ENCODE measurements at regions not wholly inside any gene's neighbourhood (a gene's known extent, or its start where the extent isn't known, plus 50 kb on each side); places are given as distances from the start of the nearest gene placed in this dataset.
"Not testable (repeated sequence)": the region's sequence is repeated elsewhere in the genome, so short reads cannot be mapped to it uniquely, and the experiment has no call there.

DNA sequence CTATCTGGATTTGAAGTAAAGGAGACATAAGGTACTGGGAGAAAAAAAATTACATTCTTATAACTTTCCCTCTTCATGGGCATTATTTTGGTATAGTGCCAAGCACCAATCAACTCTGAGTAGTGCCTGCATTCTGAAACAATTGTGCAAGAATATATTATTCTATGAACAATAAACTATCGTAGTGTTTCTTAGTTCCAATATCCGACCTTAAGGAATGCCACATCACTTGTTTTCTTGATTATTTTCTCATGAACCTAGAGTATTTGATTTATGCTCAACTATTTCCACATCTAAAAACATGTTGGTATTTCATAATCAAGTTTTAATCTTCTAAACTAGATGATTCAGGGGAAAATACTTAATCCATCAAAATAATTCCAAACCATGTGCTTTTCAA, 294.4 kb upstream of the TBX18 start:
- H4K20me1 ChIP-seq (ENCODE audit: control insufficient read depth, insufficient read depth, low read depth, low read length) = no peaks in the 10 kb centered on the region
- no peaks in the 10 kb centered on the region for H3K4me1 ChIP-seq (ENCODE audit: control insufficient read depth, low read length)
- no peaks in the 10 kb centered on the region for H3K9me3 ChIP-seq (ENCODE audit: control insufficient read depth, insufficient read depth, low read length)
- no peak overlapping the region for H3K4me2 ChIP-seq (ENCODE audit: low read length)
- no peaks in the 10 kb centered on the region for H3K9me2 ChIP-seq (replicated peaks; ENCODE audit: control insufficient read depth, low read length)
- H3K27ac ChIP-seq (ENCODE audit: low read depth, low read length) = no peak overlapping the region
- H3K4me3 ChIP-seq (ENCODE audit: low read length) = no peak overlapping the region
- TF ChIP-seq EZH2phosphoT487 (IDR thresholded peaks at IDR 0.05; ENCODE audit: borderline replicate concordance, low read length) = no peak
- TF ChIP-seq, protein P1, sequence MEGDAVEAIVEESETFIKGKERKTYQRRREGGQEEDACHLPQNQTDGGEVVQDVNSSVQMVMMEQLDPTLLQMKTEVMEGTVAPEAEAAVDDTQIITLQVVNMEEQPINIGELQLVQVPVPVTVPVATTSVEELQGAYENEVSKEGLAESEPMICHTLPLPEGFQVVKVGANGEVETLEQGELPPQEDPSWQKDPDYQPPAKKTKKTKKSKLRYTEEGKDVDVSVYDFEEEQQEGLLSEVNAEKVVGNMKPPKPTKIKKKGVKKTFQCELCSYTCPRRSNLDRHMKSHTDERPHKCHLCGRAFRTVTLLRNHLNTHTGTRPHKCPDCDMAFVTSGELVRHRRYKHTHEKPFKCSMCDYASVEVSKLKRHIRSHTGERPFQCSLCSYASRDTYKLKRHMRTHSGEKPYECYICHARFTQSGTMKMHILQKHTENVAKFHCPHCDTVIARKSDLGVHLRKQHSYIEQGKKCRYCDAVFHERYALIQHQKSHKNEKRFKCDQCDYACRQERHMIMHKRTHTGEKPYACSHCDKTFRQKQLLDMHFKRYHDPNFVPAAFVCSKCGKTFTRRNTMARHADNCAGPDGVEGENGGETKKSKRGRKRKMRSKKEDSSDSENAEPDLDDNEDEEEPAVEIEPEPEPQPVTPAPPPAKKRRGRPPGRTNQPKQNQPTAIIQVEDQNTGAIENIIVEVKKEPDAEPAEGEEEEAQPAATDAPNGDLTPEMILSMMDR (IDR thresholded peaks at IDR 0.05; ENCODE audit: low read depth, low read length, poor library complexity, severe bottlenecking) = no peak
- H3K79me2 ChIP-seq (ENCODE audit: control insufficient read depth, low read length) = no peaks in the 10 kb centered on the region
- no peaks in the 10 kb centered on the region for H3F3A ChIP-seq (ENCODE audit: control insufficient read depth, insufficient read depth)
- no peaks in the 10 kb centered on the region for H3K27me3 ChIP-seq (ENCODE audit: control insufficient read depth, low read length)
- H3K36me3 ChIP-seq (ENCODE audit: control insufficient read depth, low read length) = no peaks in the 10 kb centered on the region

DNA sequence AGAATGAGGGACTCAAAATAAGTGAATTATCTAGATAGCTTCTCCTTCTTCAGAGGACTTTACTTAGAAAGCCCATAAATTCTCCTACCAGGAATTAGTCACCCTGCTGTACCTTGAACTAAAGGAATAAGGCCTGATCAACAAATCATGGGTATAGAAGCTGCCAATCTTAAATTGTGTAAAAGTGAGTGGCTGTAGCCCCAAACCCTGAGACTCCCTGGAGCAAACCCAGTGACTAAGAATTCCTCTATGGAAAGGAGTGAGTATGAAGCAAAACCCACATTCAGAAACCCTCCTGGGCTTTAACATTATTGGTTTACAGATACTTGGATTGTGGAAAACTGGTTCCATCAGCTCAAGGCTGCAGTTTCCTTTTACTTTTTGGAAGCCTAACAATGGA, 285.8 kb upstream of the TBX18 start:
- H3K36me3 ChIP-seq (ENCODE audit: control insufficient read depth, low read length) = no peaks in the 10 kb centered on the region

DNA sequence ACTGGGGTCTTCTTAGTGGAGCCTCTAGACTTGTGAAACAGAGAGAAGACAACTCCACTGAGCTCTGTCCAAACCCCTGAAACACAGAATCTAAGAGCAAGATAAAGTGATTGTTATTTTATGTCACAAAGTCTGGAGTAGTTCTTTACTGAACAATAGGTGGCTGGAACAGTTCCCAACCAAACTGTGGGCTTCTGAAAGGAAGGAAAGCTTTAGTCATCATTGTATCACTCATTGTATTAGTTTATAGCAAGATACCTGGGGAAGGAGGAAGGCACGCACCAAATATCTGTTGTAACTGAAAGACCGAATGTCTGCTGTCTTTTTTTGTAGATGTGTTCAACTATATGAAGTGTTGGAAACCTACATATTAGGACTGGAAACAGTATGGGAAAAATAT, 284.9 kb upstream of the TBX18 start:
- H3K27me3 ChIP-seq (ENCODE audit: control insufficient read depth, low read length) = no peaks in the 10 kb centered on the region
- no peaks in the 10 kb centered on the region for H3K9me2 ChIP-seq (replicated peaks; ENCODE audit: control insufficient read depth, low read length)
- H3K79me2 ChIP-seq (ENCODE audit: control insufficient read depth, low read length) = no peaks in the 10 kb centered on the region
- no peak overlapping the region for H3K27ac ChIP-seq (ENCODE audit: low read depth, low read length)
- H3F3A ChIP-seq (ENCODE audit: control insufficient read depth, insufficient read depth) = no peaks in the 10 kb centered on the region
- H3K36me3 ChIP-seq (ENCODE audit: control insufficient read depth, low read length) = no peaks in the 10 kb centered on the region
- no peaks in the 10 kb centered on the region for H4K20me1 ChIP-seq (ENCODE audit: control insufficient read depth, insufficient read depth, low read depth, low read length)
- H3K4me2 ChIP-seq (ENCODE audit: low read length) = no peak overlapping the region
- no peaks in the 10 kb centered on the region for H3K4me1 ChIP-seq (ENCODE audit: control insufficient read depth, low read length)
- TF ChIP-seq, protein P1 (IDR thresholded peaks at IDR 0.05; ENCODE audit: low read depth, low read length, poor library complexity, severe bottlenecking) = no peak
- no peak for TF ChIP-seq EZH2phosphoT487 (IDR thresholded peaks at IDR 0.05; ENCODE audit: borderline replicate concordance, low read length)
- H3K9me3 ChIP-seq (ENCODE audit: control insufficient read depth, insufficient read depth, low read length) = no peaks in the 10 kb centered on the region
- no peak overlapping the region for H3K4me3 ChIP-seq (ENCODE audit: low read length)

More for the DNA sequence above, 285.8 kb upstream of the TBX18 start:
- H3F3A ChIP-seq (ENCODE audit: control insufficient read depth, insufficient read depth) = no peaks in the 10 kb centered on the region
- H4K20me1 ChIP-seq (ENCODE audit: control insufficient read depth, insufficient read depth, low read depth, low read length) = no peaks in the 10 kb centered on the region
- H3K9me2 ChIP-seq (replicated peaks; ENCODE audit: control insufficient read depth, low read length) = no peaks in the 10 kb centered on the region
- no peaks in the 10 kb centered on the region for H3K27me3 ChIP-seq (ENCODE audit: control insufficient read depth, low read length)
- H3K27ac ChIP-seq (ENCODE audit: low read depth, low read length) = no peak overlapping the region
- TF ChIP-seq, protein P1 (IDR thresholded peaks at IDR 0.05; ENCODE audit: low read depth, low read length, poor library complexity, severe bottlenecking) = no peak
- no peak for TF ChIP-seq EZH2phosphoT487 (IDR thresholded peaks at IDR 0.05; ENCODE audit: borderline replicate concordance, low read length)
- no peaks in the 10 kb centered on the region for H3K4me1 ChIP-seq (ENCODE audit: control insufficient read depth, low read length)
- H3K79me2 ChIP-seq (ENCODE audit: control insufficient read depth, low read length) = no peaks in the 10 kb centered on the region
- no peaks in the 10 kb centered on the region for H3K9me3 ChIP-seq (ENCODE audit: control insufficient read depth, insufficient read depth, low read length)
- no peak overlapping the region for H3K4me2 ChIP-seq (ENCODE audit: low read length)
- H3K4me3 ChIP-seq (ENCODE audit: low read length) = no peak overlapping the region

DNA sequence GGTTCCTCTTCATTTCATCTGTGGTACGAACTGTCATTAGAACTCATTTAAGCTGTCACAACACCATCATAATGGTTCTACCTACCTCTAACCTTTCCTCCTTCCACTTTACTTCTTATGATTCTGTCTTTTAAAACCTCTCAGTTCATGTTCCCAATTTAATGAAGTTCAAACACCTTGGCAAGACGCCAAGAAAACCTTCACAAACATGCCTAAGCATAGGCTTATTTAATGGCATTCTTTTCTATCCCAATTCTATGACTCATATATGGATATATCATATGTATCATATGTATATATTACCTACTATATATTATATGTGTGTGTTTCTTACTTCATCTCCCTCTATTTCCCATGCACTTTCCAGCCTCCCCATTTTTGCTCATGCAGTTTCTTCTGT, 283.4 kb upstream of the TBX18 start:
- Histone ChIP-seq H3K4me3 (ENCODE audit: low read length) (no peak overlapping the region), H3K9me2 (replicated peaks; ENCODE audit: control insufficient read depth, low read length) (no peaks in the 10 kb centered on the region), H3F3A (ENCODE audit: control insufficient read depth, insufficient read depth) (no peaks in the 10 kb centered on the region), H3K9me3 (ENCODE audit: control insufficient read depth, insufficient read depth, low read length) (no peaks in the 10 kb centered on the region), H3K79me2 (ENCODE audit: control insufficient read depth, low read length) (no peaks in the 10 kb centered on the region), H3K4me1 (ENCODE audit: control insufficient read depth, low read length) (no peaks in the 10 kb centered on the region), H4K20me1 (ENCODE audit: control insufficient read depth, insufficient read depth, low read depth, low read length) (no peaks in the 10 kb centered on the region), H3K4me2 (ENCODE audit: low read length) (no peak overlapping the region), H3K27me3 (ENCODE audit: control insufficient read depth, low read length) (no peaks in the 10 kb centered on the region), H3K27ac (ENCODE audit: low read depth, low read length) (no peak overlapping the region), H3K36me3 (ENCODE audit: control insufficient read depth, low read length) (no peaks in the 10 kb centered on the region)
- no peak for TF ChIP-seq EZH2phosphoT487 (IDR thresholded peaks at IDR 0.05; ENCODE audit: borderline replicate concordance, low read length)
- TF ChIP-seq, protein P1 (IDR thresholded peaks at IDR 0.05; ENCODE audit: low read depth, low read length, poor library complexity, severe bottlenecking) = no peak

DNA sequence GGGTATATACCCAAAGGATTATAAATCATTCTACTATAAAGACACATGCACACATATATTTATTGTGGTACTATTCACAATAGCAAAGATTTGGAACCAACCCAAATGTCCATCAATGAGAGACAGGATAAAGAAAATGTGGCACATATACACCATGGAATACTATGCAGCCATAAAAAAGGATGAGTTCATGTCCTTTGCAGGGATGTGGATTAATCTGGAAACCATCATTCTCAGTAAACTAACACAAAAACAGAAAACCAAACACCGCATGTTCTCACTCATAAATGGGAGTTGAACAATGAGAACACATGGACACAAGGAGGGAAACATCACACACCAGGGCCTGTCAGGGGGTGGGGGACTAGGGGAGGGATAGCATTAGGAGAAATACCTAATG, 281.4 kb upstream of the TBX18 start:
- H3K4me3 ChIP-seq (ENCODE audit: low read length); H3K27ac ChIP-seq (ENCODE audit: low read depth, low read length): not testable (repeated sequence)

More for the DNA sequence above, 281.4 kb upstream of the TBX18 start:
- H3K9me3 ChIP-seq (ENCODE audit: control insufficient read depth, insufficient read depth, low read length); H3K27me3 ChIP-seq (ENCODE audit: control insufficient read depth, low read length); H3K79me2 ChIP-seq (ENCODE audit: control insufficient read depth, low read length); H3K4me1 ChIP-seq (ENCODE audit: control insufficient read depth, low read length); H3F3A ChIP-seq (ENCODE audit: control insufficient read depth, insufficient read depth); H3K36me3 ChIP-seq (ENCODE audit: control insufficient read depth, low read length); H3K4me2 ChIP-seq (ENCODE audit: low read length); H3K9me2 ChIP-seq (replicated peaks; ENCODE audit: control insufficient read depth, low read length); H4K20me1 ChIP-seq (ENCODE audit: control insufficient read depth, insufficient read depth, low read depth, low read length): not testable (repeated sequence)

Measured in DOHH2 (cell line).